ENCODE measurements at regions not wholly inside any gene's neighbourhood (a gene's known extent, or its start where the extent isn't known, plus 50 kb on each side); places are given as distances from the start of the nearest gene placed in this dataset.

DNA sequence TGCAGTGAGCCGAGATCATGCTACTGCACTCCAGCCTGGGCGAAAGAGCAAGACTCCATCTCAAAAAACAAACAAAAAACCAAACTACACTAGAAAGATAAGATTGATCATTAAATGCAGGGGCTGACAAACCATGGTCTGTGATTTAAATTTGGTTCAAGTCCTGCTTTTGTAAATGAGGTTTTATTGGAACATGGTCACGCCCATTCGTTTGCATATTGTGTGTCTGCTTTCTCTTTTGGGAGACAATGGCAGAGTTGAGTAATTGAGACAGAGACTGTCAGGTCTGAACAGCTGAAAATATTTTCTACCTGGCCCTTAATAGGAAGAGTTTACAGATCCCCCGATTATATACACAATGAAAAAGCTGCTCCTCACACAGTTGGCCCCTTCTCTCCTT, 235.5 kb upstream of the EEF2KMT start:
- TF ChIP-seq, protein P1, sequence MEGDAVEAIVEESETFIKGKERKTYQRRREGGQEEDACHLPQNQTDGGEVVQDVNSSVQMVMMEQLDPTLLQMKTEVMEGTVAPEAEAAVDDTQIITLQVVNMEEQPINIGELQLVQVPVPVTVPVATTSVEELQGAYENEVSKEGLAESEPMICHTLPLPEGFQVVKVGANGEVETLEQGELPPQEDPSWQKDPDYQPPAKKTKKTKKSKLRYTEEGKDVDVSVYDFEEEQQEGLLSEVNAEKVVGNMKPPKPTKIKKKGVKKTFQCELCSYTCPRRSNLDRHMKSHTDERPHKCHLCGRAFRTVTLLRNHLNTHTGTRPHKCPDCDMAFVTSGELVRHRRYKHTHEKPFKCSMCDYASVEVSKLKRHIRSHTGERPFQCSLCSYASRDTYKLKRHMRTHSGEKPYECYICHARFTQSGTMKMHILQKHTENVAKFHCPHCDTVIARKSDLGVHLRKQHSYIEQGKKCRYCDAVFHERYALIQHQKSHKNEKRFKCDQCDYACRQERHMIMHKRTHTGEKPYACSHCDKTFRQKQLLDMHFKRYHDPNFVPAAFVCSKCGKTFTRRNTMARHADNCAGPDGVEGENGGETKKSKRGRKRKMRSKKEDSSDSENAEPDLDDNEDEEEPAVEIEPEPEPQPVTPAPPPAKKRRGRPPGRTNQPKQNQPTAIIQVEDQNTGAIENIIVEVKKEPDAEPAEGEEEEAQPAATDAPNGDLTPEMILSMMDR (conservative IDR thresholded peaks at IDR 0.05; ENCODE audit: low read depth, low read length) = no peak
- H3K4me3 ChIP-seq (ENCODE audit: low read length) = no peak overlapping the region
- DNase-seq (ENCODE audit: low read depth) = no peak

DNA sequence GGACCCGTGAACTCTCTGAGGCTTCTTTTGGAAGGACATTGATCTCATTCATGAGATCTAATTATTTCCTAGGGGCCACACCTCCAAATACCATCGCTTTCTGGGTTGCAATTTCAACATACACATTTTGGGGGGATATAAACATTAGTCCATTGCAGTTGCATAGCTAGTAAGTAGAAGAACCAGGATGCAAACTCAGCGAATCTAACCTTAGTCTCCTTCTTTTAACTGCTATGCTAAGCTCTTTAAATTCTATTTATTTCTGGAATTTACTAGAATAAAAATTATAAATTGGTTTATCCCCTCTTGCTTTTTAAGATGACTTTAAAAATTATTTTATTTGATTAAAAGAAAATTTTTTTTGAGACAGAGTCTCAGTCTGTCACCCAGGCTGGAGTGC, 232.5 kb upstream of the EEF2KMT start:
- DNase-seq (ENCODE audit: low read depth) = no peak
- H3K4me3 ChIP-seq (ENCODE audit: low read length) = no peak overlapping the region
- TF ChIP-seq, protein P1 (conservative IDR thresholded peaks at IDR 0.05; ENCODE audit: low read depth, low read length) = no peak

DNA sequence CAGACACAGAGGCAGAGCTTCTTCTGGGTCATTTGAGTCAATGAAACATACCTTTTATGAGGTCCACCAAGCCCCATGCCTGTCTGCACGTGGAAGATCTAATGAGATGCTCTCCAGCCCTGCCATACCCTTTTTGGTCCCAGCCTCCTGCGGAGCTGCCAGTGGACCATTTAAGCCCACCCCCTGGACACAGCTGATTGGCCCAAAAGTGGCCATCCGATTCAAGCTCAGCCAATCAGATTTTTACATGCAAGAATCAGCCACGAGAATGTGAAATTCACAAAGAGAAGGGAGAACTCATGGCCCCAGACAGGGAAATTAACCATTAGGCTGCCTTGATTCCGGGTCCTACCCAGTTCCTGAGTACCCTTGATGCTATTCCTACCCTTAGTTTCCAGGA, 231.0 kb upstream of the EEF2KMT start:
- no peak for DNase-seq (ENCODE audit: low read depth)
- no peak overlapping the region for H3K4me3 ChIP-seq (ENCODE audit: low read length)
- TF ChIP-seq, protein P1 (conservative IDR thresholded peaks at IDR 0.05; ENCODE audit: low read depth, low read length) = no peak

DNA sequence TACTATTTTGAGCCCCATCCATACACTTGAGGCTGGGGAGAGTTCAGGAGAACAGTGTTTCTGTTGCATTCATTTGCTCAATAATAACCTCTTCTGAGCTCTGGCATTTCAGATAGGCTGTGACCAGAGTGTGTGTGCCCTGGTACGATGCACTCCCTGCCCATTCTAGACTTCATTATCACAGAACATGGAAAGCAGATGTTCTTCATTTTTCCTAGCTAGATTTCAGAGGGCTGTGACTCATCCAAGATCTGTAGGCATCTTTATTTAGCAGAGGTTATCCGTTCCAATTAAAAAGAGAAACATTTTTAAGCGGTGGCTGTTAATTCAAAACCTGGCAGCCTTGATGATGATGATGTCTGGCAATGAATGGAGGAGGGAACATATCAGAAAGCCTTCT, 228.8 kb upstream of the EEF2KMT start:
- no peak overlapping the region for H3K4me3 ChIP-seq (ENCODE audit: low read length)
- TF ChIP-seq, protein P1 (conservative IDR thresholded peaks at IDR 0.05; ENCODE audit: low read depth, low read length) = no peak
- DNase-seq (ENCODE audit: low read depth) = no peak

DNA sequence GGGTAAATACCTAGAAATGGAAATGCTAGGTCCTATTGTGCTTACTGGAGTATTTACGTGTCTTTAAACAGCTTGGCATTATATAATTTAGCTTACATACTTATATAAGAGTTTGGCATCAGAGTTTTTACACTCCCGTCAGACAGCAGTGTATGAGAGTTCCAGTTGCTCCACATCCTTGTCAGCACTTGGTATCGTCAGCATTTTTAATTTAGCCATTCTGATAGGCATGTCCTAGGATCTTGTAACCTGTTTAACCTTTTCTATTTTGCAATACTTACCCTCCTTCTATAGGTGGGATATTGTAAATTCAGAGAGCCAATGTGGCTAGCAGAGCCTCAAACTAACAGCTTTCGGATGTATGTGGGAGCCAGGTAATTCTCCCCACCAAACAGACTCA, 228.3 kb upstream of the EEF2KMT start:
- TF ChIP-seq, protein P1 (conservative IDR thresholded peaks at IDR 0.05; ENCODE audit: low read depth, low read length) = no peak
- no peak for DNase-seq (ENCODE audit: low read depth)
- H3K4me3 ChIP-seq (ENCODE audit: low read length) = no peak overlapping the region

DNA sequence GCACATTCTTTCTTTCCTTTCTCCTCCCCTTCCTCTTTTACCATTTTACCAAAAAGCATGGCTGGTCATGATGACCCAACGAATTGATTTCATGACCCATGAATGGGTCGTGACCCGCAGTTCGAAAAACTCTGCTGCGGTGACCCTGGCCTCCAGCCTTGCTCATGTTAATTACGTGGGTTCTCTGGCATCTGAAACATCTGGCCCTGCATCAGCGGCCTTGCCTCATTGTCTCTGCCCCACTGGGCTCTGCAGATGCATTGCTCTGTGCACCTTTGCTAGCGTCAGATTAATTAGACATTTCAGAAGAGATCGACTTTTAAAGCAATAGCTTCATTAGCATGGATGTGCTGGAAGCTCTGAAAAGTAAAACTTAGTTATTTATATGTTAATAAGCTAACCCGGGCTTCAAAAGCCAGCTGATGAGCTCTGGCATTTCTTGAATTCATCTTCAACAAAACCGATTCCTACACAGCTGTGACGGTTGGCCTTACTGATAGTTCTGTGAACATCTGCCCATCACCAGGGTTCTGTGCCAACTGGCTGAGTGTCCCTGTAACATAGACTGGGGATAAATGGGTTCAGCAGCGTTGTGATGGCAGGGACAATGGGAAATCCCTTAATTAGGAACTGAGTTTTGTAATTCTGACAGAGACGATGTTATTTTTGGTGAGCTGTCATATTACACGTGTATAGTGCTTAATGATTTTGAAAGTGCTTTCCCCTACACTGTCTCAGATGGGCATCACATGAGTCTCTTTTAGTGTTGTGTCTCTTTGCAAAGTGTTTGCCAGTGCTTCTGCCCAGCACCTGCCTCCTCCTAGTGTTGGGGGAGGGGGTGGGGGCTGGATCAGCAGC, 225.9 kb upstream of the EEF2KMT start:
- H3K4me3 ChIP-seq (ENCODE audit: low read length) = no peak overlapping the region
- DNase-seq (ENCODE audit: low read depth) = no peak
- TF ChIP-seq, protein P1 (conservative IDR thresholded peaks at IDR 0.05; ENCODE audit: low read depth, low read length) = no peak

DNA sequence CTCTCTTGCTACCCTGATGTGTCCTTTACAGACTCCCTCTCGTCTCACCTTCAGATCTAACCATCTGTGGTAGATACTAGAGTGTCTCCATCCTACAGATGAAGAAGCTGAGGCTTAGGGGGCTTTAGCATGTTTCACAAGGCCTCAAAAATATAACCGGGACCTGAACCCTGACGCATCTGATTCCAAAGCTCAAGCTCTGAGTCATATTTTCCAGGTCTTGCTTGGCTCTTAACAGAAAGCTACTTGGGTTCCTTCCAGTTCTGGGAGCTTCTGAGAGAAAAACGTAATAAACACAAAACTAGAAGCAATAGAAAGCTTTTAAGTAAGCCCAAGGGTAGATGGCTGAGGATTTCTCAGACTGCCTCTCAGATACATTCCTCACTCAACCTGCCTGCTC, 224.3 kb upstream of the EEF2KMT start:
- no peak overlapping the region for H3K4me3 ChIP-seq (ENCODE audit: low read length)
- TF ChIP-seq, protein P1 (conservative IDR thresholded peaks at IDR 0.05; ENCODE audit: low read depth, low read length) = no peak

More for the DNA sequence above, 224.3 kb upstream of the EEF2KMT start:
- DNase-seq (ENCODE audit: low read depth) = no peak
